CD1c-positive myeloid dendritic cell (primary cell): ENCODE measurements at regions not wholly inside any gene's neighbourhood (a gene's known extent, or its start where the extent isn't known, plus 50 kb on each side); places are given as distances from the start of the nearest gene placed in this dataset.

Experiments
- DNase-seq: peaks from one replicate; pipeline ENCODE4 v3.0.0-alpha.2; 2016; ENCODE audit errors: extremely low spot score

DNA sequence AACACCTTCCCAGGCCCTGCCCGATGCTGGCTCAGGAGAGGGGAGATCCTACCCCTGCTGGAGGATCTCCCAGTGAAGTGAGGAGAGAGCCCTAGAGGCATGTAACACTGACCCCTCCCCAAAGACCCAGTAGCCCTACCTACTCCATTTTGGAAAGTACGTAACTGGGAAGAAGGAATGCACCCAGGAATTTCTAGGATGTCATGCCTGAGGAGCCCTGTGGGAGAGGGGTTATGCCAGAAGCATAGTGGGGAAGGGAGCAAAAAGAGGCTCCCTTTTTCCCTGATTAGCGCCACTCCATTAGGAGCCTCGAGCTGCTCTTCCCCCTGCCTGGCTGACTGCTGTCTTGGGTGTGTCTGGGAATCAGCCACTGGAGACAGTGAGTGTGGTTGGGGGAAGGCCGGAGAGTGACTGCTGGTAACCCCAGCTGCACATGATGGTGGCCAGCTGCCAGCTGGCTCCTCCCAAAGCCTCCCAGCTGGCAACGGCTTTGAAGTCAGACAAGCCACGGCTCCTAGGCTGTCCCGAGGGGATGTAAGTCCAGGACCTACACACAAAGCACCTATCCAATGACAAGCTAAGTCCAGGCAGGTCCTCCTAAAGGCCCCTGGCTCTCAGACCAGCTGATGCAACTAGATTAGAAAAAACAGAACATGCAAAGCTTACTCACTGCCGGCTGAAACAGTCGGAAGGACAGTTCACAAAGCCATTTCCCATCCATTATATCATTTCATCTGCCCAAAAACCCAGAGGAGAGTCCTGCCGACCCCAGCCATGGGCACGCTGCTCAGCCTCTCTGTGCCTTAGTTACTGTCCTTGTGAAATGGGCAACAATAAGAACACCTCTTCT lies 136.5 kb upstream of the ABCA1 start:
- peak; percentile 72 for DNase-seq

DNA sequence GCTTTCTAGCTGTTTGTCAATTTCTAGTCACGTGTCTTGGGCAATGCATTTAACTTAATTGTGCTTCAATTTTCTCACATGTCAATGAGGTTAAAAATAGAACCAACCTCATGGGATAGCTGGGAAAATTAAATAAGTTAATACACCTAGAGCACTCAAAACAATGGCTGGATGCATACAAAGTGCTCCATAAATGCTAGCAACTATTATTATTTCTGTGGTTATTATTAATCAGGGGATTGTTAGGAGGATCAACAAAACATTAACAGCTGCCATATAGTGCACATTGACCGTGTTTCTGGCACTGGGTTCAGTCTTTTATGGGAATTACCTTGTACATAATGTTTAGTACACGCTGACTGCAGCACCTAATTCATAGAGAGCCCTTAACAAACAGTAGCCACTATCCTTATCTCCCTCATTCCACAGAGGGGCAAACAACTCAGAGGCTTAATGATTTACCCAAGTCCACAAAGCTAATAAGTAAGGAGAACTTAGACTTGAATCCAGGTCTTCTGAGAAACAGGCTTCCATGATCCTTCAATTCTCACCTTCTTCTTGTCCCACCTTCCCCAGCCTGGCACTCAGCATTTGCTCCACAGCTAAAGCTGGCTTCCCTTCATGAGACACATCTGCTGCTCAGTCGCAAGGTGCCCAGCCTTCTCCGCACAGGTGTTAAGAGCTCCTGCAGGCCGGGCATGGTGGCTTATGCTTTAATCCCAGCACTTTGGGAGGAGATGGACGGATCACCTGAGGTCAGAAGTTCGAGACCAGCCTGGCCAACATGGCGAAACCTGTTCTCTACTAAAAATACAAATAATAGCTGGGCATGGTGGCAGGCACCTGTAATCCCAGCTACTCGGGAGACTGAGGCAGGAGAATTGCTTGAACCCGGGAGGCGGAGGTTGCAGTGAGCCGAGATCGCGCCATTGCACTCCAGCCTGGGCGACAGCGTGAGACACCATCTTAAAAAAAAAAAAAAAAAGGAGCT lies 137.4 kb upstream of the ABCA1 start:
- no peak for DNase-seq

DNA sequence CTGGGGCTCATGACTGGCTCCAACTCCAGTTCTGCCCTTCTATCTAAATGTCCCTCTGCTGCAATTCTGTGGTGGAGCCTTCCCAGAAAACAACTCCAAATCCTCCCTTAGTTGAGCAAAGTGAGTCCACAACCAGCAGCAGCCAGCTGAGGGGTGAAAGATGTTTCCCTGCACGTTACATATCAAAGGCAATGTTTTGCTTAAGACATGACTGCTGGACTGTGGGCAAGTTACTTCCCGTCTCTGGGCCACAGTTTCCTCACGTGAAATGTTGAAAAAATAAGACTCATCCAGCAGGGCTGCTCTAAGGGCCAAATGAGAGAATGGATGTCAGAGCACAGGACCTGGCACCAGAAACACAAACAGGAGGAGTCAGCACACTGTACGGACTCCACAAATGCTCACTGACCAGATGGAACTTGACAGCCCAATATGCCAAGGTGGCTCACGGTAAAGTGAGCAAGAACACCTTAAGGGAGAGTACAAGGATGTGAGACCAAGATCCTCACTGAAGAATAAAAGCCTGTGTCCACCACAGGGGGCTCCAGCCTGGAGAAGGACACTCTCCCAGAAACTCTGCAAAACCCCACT lies 138.4 kb upstream of the ABCA1 start:
- peak; percentile 69 for DNase-seq

DNA sequence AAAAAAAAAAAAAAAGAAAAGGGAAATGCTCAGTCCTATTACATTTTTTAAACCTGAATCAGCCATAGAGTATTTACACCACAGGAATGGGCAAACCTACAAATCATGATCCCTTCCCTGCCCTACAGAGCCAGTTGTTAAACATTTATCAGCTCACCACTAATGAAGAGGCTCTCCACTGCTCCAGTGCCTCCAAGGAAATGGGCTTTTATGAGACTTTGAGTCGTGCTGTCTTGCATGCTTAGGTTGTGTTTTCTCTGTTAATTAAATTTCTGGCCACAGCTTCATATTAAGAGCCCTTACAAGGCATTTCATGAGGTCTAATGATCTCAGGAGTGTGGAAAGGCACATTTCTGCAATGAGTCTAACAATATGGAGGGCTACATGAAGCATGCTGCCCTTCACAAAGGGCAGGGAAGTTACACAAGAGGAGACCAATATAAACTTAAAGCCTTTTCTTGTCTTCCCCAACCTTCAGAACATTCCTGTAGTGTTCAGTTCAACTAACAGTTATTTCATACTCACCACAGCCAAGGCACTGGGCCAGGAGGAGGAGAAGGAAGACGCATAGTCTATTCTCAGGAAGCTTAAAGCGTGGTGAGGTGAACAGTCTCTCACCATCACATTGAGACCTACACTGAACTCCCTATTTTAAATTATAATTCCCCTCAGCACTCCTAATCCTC lies 140.1 kb upstream of the ABCA1 start:
- no peak for DNase-seq

DNA sequence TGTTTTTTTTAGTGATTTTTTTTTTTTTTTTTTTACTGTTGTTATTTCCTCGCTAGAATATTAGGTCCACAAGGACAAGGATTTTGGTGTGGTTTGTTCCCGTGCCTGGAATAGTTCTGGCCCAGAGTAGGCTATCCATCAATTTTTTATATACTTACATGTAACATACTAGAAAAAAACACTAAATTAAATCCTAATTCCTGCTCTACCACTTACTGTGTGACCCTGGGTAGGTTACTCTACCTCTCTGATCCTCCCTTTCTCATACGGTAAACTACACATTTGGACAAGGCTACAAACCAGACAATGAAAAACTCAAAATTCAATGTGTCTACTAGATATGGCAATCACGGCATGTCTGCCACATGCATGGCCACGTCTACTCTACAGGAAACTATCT lies 141.3 kb upstream of the ABCA1 start:
- DNase-seq: no peak

DNA sequence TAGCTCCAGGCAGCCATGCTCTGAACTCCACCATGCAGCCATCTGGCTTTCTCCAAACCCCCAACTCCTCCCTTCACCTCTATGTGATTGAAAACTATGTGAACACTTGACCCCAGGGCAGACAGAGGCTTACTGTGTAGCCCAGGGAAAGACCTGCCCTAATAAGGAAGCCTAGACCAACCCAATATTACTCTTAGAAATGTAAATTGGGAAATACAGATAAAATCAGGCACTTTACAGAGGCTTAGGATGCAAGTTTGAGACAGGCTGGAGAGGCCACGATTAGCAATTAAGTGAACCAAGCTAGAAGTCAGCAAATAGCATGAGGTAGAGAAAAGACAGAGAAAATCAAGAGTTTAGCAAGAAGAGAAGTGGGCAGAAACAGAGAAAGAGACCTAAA lies 141.7 kb upstream of the ABCA1 start:
- DNase-seq: no peak

DNA sequence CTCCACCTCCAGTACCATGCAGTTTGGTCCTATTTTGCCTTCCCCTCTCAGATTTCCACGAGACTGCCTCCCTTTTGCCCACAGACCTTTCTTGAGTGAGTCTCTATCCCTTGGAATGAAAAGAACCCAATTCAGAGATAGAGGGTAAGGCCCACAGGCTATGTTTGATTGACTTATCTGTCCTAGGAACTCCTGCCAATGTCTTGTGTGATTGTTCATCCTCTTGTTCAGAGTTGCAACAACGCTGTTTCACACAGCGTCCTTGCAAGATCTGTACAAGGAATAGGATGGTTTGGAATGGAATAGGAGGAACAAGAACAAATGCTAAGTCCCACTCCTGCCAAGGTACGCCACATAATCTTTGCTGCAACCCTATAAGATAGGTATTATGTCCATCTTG lies 142.2 kb upstream of the ABCA1 start:
- no peak for DNase-seq

DNA sequence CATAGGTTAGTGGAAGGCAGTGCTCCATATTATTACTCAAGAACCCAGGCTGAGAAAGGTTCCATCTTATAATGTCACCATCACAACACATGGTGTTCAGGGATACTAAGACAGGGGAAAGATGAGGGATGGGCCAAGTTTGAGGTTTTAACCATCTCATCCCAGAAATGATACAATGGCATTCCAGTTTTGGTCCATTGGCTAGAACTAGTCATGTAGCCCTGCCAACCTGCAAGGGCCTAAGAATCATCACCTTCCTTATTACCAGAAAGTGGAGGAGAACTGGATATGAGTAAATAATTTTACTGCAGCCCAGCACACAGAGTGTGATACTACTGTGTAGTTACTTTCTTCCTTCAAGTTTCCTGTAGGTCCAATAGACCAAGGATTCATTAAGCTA lies 144.5 kb upstream of the ABCA1 start:
- no peak for DNase-seq

DNA sequence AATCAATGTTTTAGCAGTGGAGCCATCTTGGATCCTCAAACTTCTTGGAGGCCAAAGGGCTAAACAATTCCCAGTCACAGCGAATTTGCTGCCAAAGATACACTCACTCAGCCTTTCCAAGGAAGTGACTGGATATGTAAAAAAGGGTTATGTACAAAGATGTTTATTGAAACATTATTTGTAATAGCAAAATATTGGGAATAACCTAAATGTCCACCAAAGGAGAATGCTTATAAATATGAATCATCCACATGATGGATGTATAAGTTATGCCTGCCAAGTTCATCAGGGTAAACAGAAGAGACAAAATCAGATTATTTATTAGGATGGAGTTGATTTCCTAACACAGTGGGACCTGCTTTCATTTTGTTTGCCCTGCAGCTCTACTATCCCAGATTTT lies 145.2 kb upstream of the ABCA1 start:
- no peak for DNase-seq

DNA sequence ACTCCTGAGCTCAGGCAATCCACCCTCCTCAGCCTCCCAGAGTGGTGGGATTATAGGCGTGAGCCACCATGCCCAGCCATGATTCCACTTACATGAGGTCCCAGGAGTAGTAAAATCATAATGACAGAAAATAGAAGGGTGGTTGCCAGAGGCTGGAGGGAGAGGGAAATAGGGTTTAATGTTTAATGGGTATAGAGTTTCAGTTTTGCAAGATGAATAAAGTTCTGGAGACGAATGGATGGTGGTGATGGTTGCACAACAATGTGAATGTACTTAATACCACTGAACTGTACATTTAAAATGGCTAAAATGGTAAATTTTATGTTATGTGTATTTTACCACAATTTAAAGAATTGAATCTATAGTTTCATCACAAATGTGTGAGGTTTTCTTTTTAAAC lies 146.5 kb upstream of the ABCA1 start:
- no peak for DNase-seq

DNA sequence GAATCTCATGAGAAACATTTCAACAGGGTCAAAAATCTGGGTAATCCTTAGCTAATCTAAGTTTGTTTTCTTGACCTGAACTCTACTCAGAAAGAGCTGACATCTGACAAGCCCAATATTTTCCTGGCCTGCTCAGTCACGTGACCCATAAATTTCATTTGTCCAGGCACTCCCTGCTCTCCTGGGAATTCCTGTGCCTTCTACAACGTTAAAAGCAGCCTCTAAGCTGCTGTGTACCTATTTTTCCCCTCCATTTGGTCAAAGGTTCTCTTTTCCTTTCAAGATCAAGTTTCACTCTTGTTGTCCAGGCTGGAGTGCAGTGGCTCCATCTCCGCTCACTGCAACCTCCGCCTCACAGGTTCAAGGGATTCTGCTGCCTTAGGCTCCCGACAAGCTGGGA lies 148.8 kb upstream of the ABCA1 start:
- no peak for DNase-seq

DNA sequence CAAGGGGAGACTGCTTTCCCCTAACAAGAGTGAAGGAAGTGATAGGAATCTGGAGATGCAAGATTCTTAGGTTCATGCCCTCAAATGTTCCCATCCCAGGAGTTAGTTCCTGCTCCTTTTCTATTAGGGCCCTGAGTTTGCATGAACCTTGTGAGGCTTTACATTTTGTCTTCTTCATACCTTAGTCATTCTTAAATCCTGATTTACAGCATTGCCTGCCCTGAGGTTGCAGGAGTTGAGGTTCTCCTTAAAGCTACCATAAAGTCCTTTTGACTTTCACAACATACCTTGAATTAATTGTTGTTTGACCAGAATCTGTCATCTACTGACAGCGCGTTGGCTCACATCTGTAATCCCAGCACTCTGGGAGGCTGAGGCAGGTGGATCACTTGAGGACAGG lies 151.5 kb upstream of the ABCA1 start:
- DNase-seq: no peak

DNA sequence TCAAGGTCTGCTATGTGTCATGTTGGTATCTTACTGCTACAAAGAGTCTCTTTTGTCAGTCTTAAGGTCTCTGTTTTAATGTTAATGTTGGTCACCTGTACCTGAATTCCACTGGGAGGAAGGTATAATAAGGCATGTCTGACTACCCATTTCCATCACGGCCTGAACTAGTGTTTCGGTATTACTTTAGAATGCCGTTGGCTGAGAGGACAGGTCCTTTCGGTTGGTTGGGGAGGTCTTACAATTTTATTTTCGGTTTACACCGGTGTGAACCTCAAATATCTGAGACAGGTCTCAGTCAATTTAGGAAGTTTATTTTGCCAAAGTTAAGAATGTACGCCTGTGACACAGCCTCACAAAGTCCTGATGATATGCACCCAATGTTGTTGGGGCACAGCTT lies 154.9 kb upstream of the ABCA1 start:
- no peak for DNase-seq

DNA sequence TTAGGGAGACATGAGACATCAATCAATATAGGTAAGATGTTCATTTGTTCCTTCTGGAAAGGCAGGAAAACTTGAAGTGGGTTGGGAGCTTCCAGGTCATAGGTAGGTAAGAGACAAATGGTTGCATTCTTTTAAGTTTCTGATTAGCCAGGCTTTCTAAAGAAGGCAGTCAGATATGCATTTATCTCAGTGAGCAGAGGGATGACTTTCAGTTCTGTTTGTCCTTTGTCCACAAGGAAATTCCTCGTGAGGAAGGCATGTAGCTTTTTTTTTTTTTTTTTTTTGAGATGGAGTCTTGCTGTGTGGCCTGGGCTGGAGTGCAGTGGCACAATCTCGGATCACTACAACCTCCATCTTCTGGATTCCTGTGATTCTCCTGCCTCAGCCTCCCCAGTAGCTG lies 155.3 kb upstream of the ABCA1 start:
- DNase-seq: no peak

DNA sequence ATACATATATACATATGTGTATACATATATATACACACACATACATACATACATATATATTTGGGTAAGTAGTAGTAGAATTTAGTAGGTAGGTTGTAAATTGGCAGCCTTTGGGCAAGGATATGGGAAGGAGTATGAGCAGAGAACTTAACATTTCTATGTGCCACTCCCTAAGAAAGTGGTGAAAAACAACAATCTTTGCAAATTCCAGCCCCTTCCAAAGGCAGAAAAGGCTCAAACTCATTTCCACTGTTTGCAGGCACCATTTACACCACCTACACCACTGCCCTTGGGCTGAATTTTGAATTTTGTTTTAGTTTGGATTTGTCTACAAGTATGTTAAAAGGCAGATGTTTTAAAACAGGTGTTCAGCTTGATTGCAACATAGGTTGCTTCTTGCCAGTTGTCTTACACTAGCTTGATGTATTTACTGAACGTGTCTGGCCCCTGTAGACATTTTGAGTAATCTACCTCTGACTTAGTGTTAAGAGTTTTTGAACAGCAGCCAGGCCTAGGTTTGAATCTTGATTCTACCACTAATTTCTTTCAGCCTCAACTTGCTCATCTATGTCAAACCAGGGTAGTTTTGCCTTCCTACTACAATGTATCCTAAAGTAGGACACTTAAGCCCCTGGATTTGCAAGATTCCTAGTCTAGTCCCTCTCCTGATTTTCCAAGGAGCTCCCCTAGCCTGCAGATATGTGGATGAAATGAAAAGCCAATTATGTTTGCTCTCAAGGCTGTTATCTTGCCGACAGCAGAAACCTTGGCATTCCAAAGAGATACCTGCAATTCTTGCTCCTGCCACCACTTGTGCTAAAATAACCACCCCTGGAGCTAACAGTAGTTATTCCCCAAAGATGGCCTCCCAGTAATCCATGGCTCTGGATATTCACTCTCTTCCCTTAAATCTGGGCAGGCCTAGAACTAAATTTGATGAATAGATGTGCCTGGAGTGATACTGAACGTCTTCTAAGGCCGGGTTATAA lies 156.2 kb upstream of the SLC44A1 start:
- DNase-seq: no peak

DNA sequence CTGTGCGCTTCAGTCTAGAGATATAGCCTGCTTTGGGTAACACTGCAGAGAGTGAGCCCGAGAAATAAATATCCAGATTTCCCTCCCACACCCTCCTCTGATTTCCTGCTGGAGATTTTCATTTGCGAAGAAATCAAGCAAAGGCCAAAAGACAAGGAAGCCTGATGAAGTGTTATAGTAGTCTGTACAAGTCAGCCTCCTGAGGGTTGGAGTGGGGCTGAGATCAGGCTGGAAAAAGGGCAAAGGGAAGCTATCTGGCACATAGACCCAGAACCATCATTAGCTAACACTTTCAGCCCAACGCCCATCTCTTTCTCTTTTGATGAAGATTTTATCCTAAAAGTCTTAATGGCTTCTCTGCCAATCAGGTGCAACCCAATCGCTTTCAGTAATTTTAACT lies 154.6 kb upstream of the SLC44A1 start:
- DNase-seq: no peak

DNA sequence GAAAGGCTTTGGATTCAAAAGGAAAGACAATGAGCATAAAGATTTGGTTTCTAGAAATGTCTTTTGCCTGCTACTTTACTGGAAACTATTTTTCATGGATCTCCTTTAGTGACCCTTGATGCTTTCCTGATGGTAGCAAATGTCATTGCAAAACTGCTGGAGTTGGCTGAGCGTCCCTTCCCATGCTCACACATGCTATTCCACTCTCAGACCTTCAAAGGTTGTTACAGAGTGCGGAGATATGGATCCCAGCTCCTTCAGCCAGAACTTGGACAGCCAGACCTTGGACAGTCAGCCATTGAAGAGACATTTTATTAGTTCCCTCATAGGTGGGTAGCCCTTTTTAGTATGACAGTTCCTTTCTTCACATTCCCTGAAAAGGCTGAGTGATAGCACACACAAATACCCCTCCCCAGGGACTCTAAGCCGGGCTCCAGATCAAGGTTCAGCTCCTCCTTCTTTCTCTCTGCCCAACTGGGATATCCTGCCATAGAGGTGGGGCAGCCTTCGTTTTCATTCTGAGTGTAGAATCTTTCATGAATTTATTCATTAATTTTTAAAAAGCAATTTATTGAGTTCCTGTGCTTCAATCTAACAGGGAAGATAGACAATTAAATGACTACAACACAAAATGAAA lies 153.3 kb upstream of the SLC44A1 start:
- no peak for DNase-seq

DNA sequence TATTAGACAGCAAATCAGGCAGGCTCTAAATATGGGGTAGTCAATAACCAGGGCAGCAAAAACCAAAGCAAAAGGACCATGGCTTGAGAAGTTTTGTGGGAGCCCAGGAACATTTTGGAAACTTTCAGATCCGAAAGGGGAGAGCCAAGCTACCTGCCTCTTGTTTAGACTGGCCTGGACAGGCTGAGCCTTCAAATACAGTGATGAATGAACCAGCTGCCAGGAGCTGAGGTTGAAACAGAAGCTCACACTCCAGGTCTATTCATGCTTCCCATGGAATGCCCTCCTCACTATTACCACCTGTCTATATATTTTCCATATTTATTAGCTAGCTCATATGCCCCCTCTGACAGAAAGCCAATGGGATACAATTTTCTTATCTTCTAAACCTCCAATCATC lies 150.8 kb upstream of the SLC44A1 start:
- DNase-seq: no peak

DNA sequence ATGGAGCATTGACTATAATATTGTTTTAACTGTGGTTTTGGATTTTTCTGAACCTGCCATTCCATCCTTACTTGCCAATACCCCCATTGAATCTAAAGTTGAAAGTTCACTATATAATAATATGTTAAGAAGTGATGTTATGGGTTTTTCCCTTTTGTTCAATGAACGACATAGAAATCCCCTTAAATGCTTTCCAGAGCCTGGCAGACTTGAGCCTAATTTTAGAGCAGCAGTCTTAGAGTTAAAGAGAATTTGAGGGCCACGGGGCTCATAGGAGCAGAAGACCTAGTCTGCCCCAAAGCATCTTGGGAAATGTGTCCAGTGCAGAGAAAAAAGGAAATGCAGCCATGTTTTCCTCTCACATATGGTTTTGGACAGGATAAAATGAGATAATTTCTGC lies 146.1 kb upstream of the SLC44A1 start:
- no peak for DNase-seq

DNA sequence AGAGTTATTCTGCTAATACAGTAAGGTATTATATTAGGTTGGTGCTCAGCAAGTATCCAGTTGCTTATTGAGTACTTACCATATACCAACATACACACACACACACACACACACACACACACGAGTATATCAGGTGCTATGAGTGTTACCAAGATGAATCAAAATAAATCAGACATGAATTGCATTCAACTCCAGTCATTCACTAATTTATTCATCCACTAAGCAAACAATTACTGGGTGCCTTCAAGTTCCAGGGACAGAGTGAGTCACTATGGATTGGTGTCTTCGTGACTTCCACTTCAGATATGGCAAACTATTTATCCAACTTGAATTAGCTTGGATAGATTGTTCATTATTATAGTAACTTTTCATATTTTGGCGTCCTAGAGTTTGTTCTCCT lies 140.7 kb upstream of the SLC44A1 start:
- no peak for DNase-seq
